NT2/D1 (cell line): ENCODE measurements at regions not wholly inside any gene's neighbourhood (a gene's known extent, or its start where the extent isn't known, plus 50 kb on each side); places are given as distances from the start of the nearest gene placed in this dataset.

Experiments
- SUZ12 ChIP-seq: IDR thresholded peaks from 2 replicates; pipeline ENCODE4 v1.6.1; 2011; ENCODE audit not compliant: insufficient read length, insufficient read depth; ENCODE audit errors: extremely low read depth
- YY1 ChIP-seq: IDR thresholded peaks from 2 replicates; pipeline ENCODE4 v1.6.1; 2011; ENCODE audit not compliant: insufficient read length, insufficient read depth
- ZNF274 ChIP-seq: IDR thresholded peaks from 2 replicates; pipeline ENCODE4 v1.6.1; 2011; ENCODE audit warnings: mild to moderate bottlenecking, low read depth, low read length

DNA sequence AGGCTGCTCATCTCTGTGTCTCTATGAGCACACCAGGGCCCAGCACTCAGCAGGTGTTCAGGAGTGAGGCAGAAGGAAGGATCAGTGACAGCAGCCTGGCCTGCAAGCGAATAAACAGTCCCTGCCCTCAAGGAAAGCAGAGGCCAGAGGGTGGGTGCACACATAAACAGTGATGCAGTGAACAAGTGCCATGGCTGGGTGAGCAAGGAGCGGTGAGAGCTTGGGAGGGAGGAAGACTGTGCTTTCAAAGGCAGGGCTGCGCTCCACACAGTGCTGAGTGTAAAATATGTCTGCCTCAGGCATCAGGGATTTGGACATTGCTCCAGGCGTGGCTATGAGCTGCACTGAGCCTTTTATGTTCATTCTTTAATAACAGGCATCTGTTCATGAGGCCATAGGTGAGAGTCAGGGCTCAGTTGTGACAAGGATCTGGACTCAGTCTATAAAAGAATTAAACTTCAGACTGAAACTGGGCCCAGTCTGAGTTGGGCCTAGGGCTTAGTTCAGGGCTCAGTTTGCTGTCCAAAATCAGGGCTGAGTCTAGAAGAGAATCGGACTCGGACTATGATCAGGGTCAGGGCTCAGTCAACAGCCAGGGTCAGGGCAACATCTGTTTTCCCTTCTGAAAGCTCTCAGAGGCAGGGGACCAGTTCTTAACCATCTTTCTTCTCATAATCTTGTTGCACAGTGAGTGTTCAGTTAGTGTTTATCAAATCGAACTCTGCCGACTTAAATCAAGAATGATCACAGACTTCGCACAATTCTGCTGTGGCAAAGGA is 213.7 kb downstream of the FOXD2 start:
- no peak for TF ChIP-seq SUZ12
- no peak for TF ChIP-seq ZNF274
- no peak for TF ChIP-seq YY1
